ENCODE measurements at regions not wholly inside any gene's neighbourhood (a gene's known extent, or its start where the extent isn't known, plus 50 kb on each side); places are given as distances from the start of the nearest gene placed in this dataset.

- Histone ChIP-seq H3K23me2 (ENCODE audit: insufficient read length, low read depth, low read length, poor library complexity, severe bottlenecking) (no peaks in the 10 kb centered on the region), H2BK5ac (ENCODE audit: insufficient read length, low read length) (no peak overlapping the region), H3K27ac (ENCODE audit: insufficient read length, low read depth, low read length) (no peak overlapping the region), H3K4me1 (ENCODE audit: insufficient read depth, low read length) (no peaks in the 10 kb centered on the region), H3K4me2 (ENCODE audit: insufficient read depth, insufficient read length, low read length) (no peak overlapping the region), H3K14ac (ENCODE audit: insufficient read depth, low read length) (no peak overlapping the region), H3K27me3 (ENCODE audit: insufficient read depth, low read length) (no peaks in the 10 kb centered on the region), H3T11ph (ENCODE audit: low read length) (no peak overlapping the region), H2BK15ac (ENCODE audit: low read depth, low read length) (no peak overlapping the region), H4K8ac (replicated peaks; ENCODE audit: insufficient read length, low read depth, low read length) (no peak overlapping the region), H2BK120ac (ENCODE audit: low read depth, low read length, poor library complexity, severe bottlenecking) (no peak overlapping the region), H3K4ac (ENCODE audit: low read depth, low read length) (no peak overlapping the region), H4K20me1 (ENCODE audit: control insufficient read depth, insufficient read depth, insufficient read length) (no peaks in the 10 kb centered on the region), H2BK12ac (ENCODE audit: insufficient read length, low read depth, low read length) (no peak overlapping the region), H2AK5ac (ENCODE audit: insufficient read length, low read length) (no peak overlapping the region), H4K91ac (ENCODE audit: insufficient read length, low read depth, low read length) (no peak overlapping the region), H3K18ac (ENCODE audit: insufficient read length, low read depth, low read length) (no peak overlapping the region), H3K56ac (ENCODE audit: insufficient read length, low read depth, low read length) (no peak overlapping the region), H2BK20ac (ENCODE audit: low read depth, low read length, poor library complexity, severe bottlenecking) (no peak overlapping the region), H3K79me2 (ENCODE audit: insufficient read depth, low read length) (no peaks in the 10 kb centered on the region), H2AFZ (ENCODE audit: low read length) (no peak overlapping the region), H3K79me1 (ENCODE audit: insufficient read depth, low read depth, low read length, poor library complexity, severe bottlenecking) (no peaks in the 10 kb centered on the region), H4K5ac (ENCODE audit: insufficient read length, low read depth, low read length) (no peak overlapping the region), H3K9me3 (ENCODE audit: control insufficient read depth, low read depth, low read length) (no peaks in the 10 kb centered on the region), H3K23ac (ENCODE audit: insufficient read length, low read depth, low read length) (no peak overlapping the region), H3K9ac (ENCODE audit: extremely low read depth, insufficient read length, low read length) (no peak overlapping the region)
- Mint-ChIP-seq H3K4me3 (no peak overlapping the region), H3K27ac (no peak overlapping the region), H3K9me3 (peaks cover 0 to 3% of the 10 kb centered on the region in 2 experiments; a peak in 2 of 5 replicates), H3K36me3 (ENCODE audit: insufficient read depth in 1 of 3, low read depth in 3 of 3) (no peaks in the 10 kb centered on the region; a peak in 2 of 7 replicates), H3K27me3 (ENCODE audit: low read depth) (no peaks in the 10 kb centered on the region; the same call in 1 of the 2 replicates), H3K4me1 (no peaks in the 10 kb centered on the region)
- DNase-seq, result no peak
- no CpG with 5 or more reads among the region's 3 CpGs for WGBS (ENCODE audit: extremely low coverage, insufficient read length, low lambda C conversion rate)
- TF ChIP-seq, protein P1, sequence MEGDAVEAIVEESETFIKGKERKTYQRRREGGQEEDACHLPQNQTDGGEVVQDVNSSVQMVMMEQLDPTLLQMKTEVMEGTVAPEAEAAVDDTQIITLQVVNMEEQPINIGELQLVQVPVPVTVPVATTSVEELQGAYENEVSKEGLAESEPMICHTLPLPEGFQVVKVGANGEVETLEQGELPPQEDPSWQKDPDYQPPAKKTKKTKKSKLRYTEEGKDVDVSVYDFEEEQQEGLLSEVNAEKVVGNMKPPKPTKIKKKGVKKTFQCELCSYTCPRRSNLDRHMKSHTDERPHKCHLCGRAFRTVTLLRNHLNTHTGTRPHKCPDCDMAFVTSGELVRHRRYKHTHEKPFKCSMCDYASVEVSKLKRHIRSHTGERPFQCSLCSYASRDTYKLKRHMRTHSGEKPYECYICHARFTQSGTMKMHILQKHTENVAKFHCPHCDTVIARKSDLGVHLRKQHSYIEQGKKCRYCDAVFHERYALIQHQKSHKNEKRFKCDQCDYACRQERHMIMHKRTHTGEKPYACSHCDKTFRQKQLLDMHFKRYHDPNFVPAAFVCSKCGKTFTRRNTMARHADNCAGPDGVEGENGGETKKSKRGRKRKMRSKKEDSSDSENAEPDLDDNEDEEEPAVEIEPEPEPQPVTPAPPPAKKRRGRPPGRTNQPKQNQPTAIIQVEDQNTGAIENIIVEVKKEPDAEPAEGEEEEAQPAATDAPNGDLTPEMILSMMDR (conservative IDR thresholded peaks at IDR 0.05), result no peak
Observed at GRCh38 chr4:19230906-19231545, 1020.7 kb upstream of the SLIT2 start.
